Adipocyte (in vitro differentiated cells): ENCODE measurements at regions not wholly inside any gene's neighbourhood (a gene's known extent, or its start where the extent isn't known, plus 50 kb on each side); places are given as distances from the start of the nearest gene placed in this dataset.
A peak's percentile ranks its signal among the peaks of the same experiment; 100 is the strongest.

Experiments
- DNase-seq: peaks from one replicate; pipeline ENCODE4 v3.0.0-alpha.2; 2015; ENCODE audit warnings: low read depth
- H3K27me3 ChIP-seq: replicated peaks from 2 replicates; pipeline ENCODE4 v1.7.0; 2013; ENCODE audit warnings: mild to moderate bottlenecking, low read length, moderate library complexity; ENCODE audit not compliant: control insufficient read depth, insufficient read depth
- H3K36me3 ChIP-seq: 2 replicates; pipeline ENCODE4 v1.7.0; 2013; ENCODE audit warnings: low read length, mild to moderate bottlenecking, moderate library complexity; ENCODE audit not compliant: control insufficient read depth, insufficient read depth, severe bottlenecking
- H3K4me1 ChIP-seq: 2 replicates; pipeline ENCODE4 v1.7.0; 2013; ENCODE audit warnings: mild to moderate bottlenecking, low read length, moderate library complexity; ENCODE audit not compliant: control insufficient read depth, insufficient read depth
- H3K4me3 ChIP-seq: 2 replicates; pipeline ENCODE4 v1.7.0; 2013; ENCODE audit warnings: mild to moderate bottlenecking, low read length, moderate library complexity
- H3K9ac ChIP-seq: 2 replicates; pipeline ENCODE4 v1.7.0; 2013; ENCODE audit warnings: mild to moderate bottlenecking, low read length, moderate library complexity
- H3K9me3 ChIP-seq: 2 replicates; pipeline ENCODE4 v1.7.0; 2013; ENCODE audit warnings: mild to moderate bottlenecking, low read length, moderate library complexity; ENCODE audit not compliant: control insufficient read depth

- H3K9me3 ChIP-seq: peaks cover 15% of the 10 kb centered on the region
- DNase-seq: peak; percentile 7
- no peaks in the 10 kb centered on the region for H3K36me3 ChIP-seq
- peaks cover 3% of the 10 kb centered on the region for H3K4me1 ChIP-seq
- no peak overlapping the region for H3K4me3 ChIP-seq
- H3K9ac ChIP-seq: no peak overlapping the region
- H3K27me3 ChIP-seq: peaks cover 5% of the 10 kb centered on the region
These were observed 905.3 kb downstream of the KCNMA1 start for GRCh38 chr10:76732306-76732705.

- Histone ChIP-seq H3K4me1 (no peaks in the 10 kb centered on the region), H3K9me3 (peaks cover 15% of the 10 kb centered on the region), H3K27me3 (peaks cover 8% of the 10 kb centered on the region), H3K4me3 (no peak overlapping the region), H3K9ac (no peak overlapping the region), H3K36me3 (no peaks in the 10 kb centered on the region)
- DNase-seq: no peak
These were observed 907.6 kb downstream of the KCNMA1 start for GRCh38 chr10:76729841-76730487.

- H3K9me3 ChIP-seq: peaks cover 15% of the 10 kb centered on the region
- H3K9ac ChIP-seq: no peak overlapping the region
These were observed 908.3 kb downstream of the KCNMA1 start for GRCh38 chr10:76729346-76729745.

GRCh38 chr10:76727038-76727437 lies 910.6 kb downstream of the KCNMA1 start:
- Histone ChIP-seq H3K9ac (no peak overlapping the region), H3K4me1 (no peaks in the 10 kb centered on the region), H3K4me3 (no peak overlapping the region), H3K36me3 (no peaks in the 10 kb centered on the region), H3K9me3 (peaks cover 15% of the 10 kb centered on the region), H3K27me3 (peaks cover 17% of the 10 kb centered on the region)
- no peak for DNase-seq

More at GRCh38 chr10:76729346-76729745, 908.3 kb downstream of the KCNMA1 start:
- DNase-seq: no peak
- Histone ChIP-seq H3K36me3 (no peaks in the 10 kb centered on the region), H3K4me3 (no peak overlapping the region), H3K4me1 (no peaks in the 10 kb centered on the region), H3K27me3 (peaks cover 11% of the 10 kb centered on the region)

GRCh38 chr10:76723844-76724243 lies 913.8 kb downstream of the KCNMA1 start:
- no peak for DNase-seq
- Histone ChIP-seq H3K4me3 (no peak overlapping the region), H3K36me3 (no peaks in the 10 kb centered on the region)

GRCh38 chr10:76721891-76722505 lies 915.6 kb downstream of the KCNMA1 start:
- Histone ChIP-seq H3K4me1 (peaks cover 6% of the 10 kb centered on the region), H3K27me3 (peaks cover 12% of the 10 kb centered on the region), H3K9ac (no peak overlapping the region), H3K9me3 (no peaks in the 10 kb centered on the region), H3K36me3 (no peaks in the 10 kb centered on the region), H3K4me3 (no peak overlapping the region)
- no peak for DNase-seq

More at GRCh38 chr10:76723844-76724243, 913.8 kb downstream of the KCNMA1 start:
- Histone ChIP-seq H3K9ac (no peak overlapping the region), H3K9me3 (no peaks in the 10 kb centered on the region), H3K27me3 (peaks cover 12% of the 10 kb centered on the region), H3K4me1 (no peaks in the 10 kb centered on the region)

- DNase-seq: no peak
- no peaks in the 10 kb centered on the region for H3K36me3 ChIP-seq
- no peak overlapping the region for H3K9ac ChIP-seq
- peaks cover 2% of the 10 kb centered on the region for H3K27me3 ChIP-seq
- no peak overlapping the region for H3K4me3 ChIP-seq
- H3K4me1 ChIP-seq: peaks cover 11% of the 10 kb centered on the region
- no peaks in the 10 kb centered on the region for H3K9me3 ChIP-seq
These were observed 918.6 kb downstream of the KCNMA1 start for GRCh38 chr10:76719006-76719405.

- Histone ChIP-seq H3K27me3 (no peaks in the 10 kb centered on the region), H3K36me3 (no peaks in the 10 kb centered on the region), H3K4me3 (no peak overlapping the region), H3K9me3 (no peaks in the 10 kb centered on the region), H3K4me1 (peaks cover 11% of the 10 kb centered on the region), H3K9ac (no peak overlapping the region)
- peak; percentile 50 for DNase-seq
These were observed 920.5 kb downstream of the KCNMA1 start for GRCh38 chr10:76717141-76717540.

- H3K9me3 ChIP-seq: peaks cover 27% of the 10 kb centered on the region
- no peak overlapping the region for H3K9ac ChIP-seq
- no peaks in the 10 kb centered on the region for H3K4me1 ChIP-seq
- DNase-seq: no peak
- H3K27me3 ChIP-seq: no peaks in the 10 kb centered on the region
- no peak overlapping the region for H3K4me3 ChIP-seq
- no peaks in the 10 kb centered on the region for H3K36me3 ChIP-seq
These were observed 926.2 kb downstream of the KCNMA1 start for GRCh38 chr10:76711222-76711997.

GRCh38 chr10:76700241-76700640 lies 937.4 kb downstream of the KCNMA1 start:
- Histone ChIP-seq H3K9ac (no peak overlapping the region), H3K36me3 (no peaks in the 10 kb centered on the region), H3K4me1 (peaks cover 2% of the 10 kb centered on the region), H3K4me3 (no peak overlapping the region), H3K27me3 (no peaks in the 10 kb centered on the region), H3K9me3 (peaks cover 9% of the 10 kb centered on the region)
- no peak for DNase-seq

GRCh38 chr10:76697923-76698322 lies 939.7 kb downstream of the KCNMA1 start:
- DNase-seq: no peak

More at GRCh38 chr10:76697923-76698322, 939.7 kb downstream of the KCNMA1 start:
- Histone ChIP-seq H3K9me3 (peaks cover 12% of the 10 kb centered on the region), H3K4me3 (no peak overlapping the region), H3K4me1 (peaks cover 9% of the 10 kb centered on the region), H3K27me3 (no peaks in the 10 kb centered on the region), H3K9ac (no peak overlapping the region), H3K36me3 (no peaks in the 10 kb centered on the region)
